ENCODE measurements at regions not wholly inside any gene's neighbourhood (a gene's known extent, or its start where the extent isn't known, plus 50 kb on each side); places are given as distances from the start of the nearest gene placed in this dataset.

DNA sequence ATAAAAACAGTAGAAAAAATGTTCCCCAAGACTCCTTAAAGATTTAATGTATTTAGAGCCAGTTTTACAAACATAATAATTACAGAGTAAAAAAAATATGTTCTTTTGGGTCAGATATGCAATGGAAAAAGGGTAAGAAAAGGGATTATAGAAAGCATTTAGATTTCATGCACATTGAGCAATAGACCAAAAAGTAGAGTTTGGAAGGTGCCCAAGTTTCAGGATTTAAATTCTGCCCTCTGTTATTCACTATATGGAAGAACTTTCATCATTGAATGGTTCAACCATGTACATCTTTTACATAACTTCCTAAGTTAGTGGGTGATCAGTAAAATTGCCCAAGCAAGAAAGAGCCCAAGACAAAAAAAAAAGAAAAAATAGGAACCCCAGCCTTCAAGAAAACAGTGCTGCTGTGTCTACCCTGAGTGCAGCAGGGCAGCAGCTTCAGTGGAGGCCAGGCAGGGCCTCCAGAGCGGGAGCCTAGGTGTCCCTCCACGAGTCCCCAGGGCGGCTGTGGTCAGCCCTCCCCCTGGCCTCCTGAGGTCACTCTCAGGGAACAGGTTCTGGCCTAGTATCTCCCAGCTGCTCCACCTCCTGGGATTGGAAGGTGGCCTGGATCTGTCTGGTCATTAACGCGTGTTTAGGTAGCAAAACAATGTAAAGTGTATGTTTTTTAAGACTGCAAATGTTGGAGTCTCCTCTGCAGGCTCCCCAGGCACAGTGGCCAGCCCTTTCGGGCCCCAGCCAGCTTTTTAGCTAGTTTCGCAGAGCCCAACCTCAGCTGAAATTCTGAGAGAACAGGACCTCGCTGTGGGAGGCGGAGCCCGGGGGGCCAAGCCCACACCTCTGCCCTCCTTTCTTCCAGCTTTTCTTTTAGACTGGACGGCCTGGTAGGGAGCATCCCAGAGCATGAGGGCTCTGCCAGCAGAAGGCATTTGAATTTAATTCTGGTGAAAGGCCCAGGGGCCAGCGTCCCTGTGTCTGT, 77.3 kb downstream of the TEX51 start:
- H3K4me3 Mint-ChIP-seq (ENCODE audit: unreplicated experiment) = no peak overlapping the region
- H3K27me3 Mint-ChIP-seq (ENCODE audit: low read depth) = peaks cover 15% of the 10 kb centered on the region
- H3K27ac Mint-ChIP-seq (ENCODE audit: unreplicated experiment) = no peak overlapping the region
- H3K36me3 Mint-ChIP-seq (ENCODE audit: low read depth) = no peaks in the 10 kb centered on the region
- TF ChIP-seq, protein P1, sequence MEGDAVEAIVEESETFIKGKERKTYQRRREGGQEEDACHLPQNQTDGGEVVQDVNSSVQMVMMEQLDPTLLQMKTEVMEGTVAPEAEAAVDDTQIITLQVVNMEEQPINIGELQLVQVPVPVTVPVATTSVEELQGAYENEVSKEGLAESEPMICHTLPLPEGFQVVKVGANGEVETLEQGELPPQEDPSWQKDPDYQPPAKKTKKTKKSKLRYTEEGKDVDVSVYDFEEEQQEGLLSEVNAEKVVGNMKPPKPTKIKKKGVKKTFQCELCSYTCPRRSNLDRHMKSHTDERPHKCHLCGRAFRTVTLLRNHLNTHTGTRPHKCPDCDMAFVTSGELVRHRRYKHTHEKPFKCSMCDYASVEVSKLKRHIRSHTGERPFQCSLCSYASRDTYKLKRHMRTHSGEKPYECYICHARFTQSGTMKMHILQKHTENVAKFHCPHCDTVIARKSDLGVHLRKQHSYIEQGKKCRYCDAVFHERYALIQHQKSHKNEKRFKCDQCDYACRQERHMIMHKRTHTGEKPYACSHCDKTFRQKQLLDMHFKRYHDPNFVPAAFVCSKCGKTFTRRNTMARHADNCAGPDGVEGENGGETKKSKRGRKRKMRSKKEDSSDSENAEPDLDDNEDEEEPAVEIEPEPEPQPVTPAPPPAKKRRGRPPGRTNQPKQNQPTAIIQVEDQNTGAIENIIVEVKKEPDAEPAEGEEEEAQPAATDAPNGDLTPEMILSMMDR (IDR thresholded peaks at IDR 0.05) = no peak
- DNase-seq (ENCODE audit: low spot score) = no peak
- peaks cover 7% of the 10 kb centered on the region for H3K4me1 Mint-ChIP-seq (ENCODE audit: low read depth)
- no peaks in the 10 kb centered on the region for H3K9me3 Mint-ChIP-seq (ENCODE audit: low read depth)

- H3K27ac Mint-ChIP-seq (ENCODE audit: unreplicated experiment) = no peak overlapping the region
- H3K9me3 Mint-ChIP-seq (ENCODE audit: low read depth) = no peaks in the 10 kb centered on the region
- TF ChIP-seq, protein P1 (IDR thresholded peaks at IDR 0.05) = no peak
- H3K4me1 Mint-ChIP-seq (ENCODE audit: low read depth) = peaks cover 3% of the 10 kb centered on the region
- H3K4me3 Mint-ChIP-seq (ENCODE audit: unreplicated experiment) = no peak overlapping the region
- DNase-seq (ENCODE audit: low spot score) = no peak
- H3K27me3 Mint-ChIP-seq (ENCODE audit: low read depth) = peaks cover 15% of the 10 kb centered on the region
- no peaks in the 10 kb centered on the region for H3K36me3 Mint-ChIP-seq (ENCODE audit: low read depth)
Observed at GRCh38 chr2:126976721-126977328, 78.1 kb downstream of the TEX51 start.

GRCh38 chr2:126978333-126978732, 79.6 kb downstream of the TEX51 start:
- Mint-ChIP-seq H3K4me1 (ENCODE audit: low read depth) (peaks cover 3% of the 10 kb centered on the region), H3K9me3 (ENCODE audit: low read depth) (no peaks in the 10 kb centered on the region), H3K36me3 (ENCODE audit: low read depth) (no peaks in the 10 kb centered on the region), H3K4me3 (ENCODE audit: unreplicated experiment) (no peak overlapping the region), H3K27ac (ENCODE audit: unreplicated experiment) (no peak overlapping the region), H3K27me3 (ENCODE audit: low read depth) (peaks cover 7% of the 10 kb centered on the region)
- TF ChIP-seq, protein P1 (IDR thresholded peaks at IDR 0.05) = no peak
- DNase-seq (ENCODE audit: low spot score) = no peak

- no peak overlapping the region for H3K27ac Mint-ChIP-seq (ENCODE audit: unreplicated experiment)
- peaks cover 5% of the 10 kb centered on the region for H3K27me3 Mint-ChIP-seq (ENCODE audit: low read depth)
- no peaks in the 10 kb centered on the region for H3K36me3 Mint-ChIP-seq (ENCODE audit: low read depth)
- H3K4me1 Mint-ChIP-seq (ENCODE audit: low read depth) = peaks cover 3% of the 10 kb centered on the region
- H3K9me3 Mint-ChIP-seq (ENCODE audit: low read depth) = no peaks in the 10 kb centered on the region
- no peak for DNase-seq (ENCODE audit: low spot score)
- H3K4me3 Mint-ChIP-seq (ENCODE audit: unreplicated experiment) = no peak overlapping the region
- TF ChIP-seq, protein P1 (IDR thresholded peaks at IDR 0.05) = no peak
Observed at GRCh38 chr2:126979039-126980003, 80.6 kb downstream of the TEX51 start.

Measured in chondrocyte (in vitro differentiated cells).